ENCODE measurements at regions not wholly inside any gene's neighbourhood (a gene's known extent, or its start where the extent isn't known, plus 50 kb on each side); places are given as distances from the start of the nearest gene placed in this dataset.

DNA sequence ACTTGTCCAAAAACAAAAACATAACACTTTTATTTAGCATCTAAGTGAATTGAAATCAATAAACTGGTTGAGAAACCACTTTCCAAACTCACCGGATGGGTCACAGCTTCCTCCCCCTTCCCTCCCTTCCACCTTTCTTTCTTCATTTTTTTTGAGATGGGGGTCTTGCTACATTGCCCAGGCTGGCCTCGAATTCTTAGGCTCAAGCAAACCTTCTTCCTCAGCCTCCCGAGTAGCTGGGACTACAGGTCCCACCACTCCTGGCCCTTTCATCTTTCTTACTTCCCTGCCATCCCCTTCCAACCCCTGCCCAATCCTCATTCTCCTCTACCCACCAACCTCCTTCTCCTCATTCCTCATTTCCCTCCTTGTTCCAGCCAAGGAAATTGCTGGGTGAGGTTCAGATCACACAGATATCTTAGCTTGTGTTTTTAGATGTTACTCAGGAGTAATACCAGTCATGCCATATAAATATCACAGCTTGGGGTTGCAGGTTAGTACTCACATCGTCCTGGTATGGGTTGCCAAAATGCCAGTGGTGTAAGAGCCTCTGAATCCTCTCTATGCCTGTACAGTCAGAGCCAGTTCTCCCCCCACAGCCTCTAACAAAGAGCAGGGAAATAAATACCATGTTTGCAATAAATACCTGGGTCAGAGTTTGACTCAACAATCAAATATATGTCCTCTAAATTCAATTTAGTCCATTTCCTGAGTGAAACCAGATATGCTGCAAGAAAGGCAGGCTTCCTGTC, 132.7 kb upstream of the NDUFV2 start:
- TF ChIP-seq, protein P1, sequence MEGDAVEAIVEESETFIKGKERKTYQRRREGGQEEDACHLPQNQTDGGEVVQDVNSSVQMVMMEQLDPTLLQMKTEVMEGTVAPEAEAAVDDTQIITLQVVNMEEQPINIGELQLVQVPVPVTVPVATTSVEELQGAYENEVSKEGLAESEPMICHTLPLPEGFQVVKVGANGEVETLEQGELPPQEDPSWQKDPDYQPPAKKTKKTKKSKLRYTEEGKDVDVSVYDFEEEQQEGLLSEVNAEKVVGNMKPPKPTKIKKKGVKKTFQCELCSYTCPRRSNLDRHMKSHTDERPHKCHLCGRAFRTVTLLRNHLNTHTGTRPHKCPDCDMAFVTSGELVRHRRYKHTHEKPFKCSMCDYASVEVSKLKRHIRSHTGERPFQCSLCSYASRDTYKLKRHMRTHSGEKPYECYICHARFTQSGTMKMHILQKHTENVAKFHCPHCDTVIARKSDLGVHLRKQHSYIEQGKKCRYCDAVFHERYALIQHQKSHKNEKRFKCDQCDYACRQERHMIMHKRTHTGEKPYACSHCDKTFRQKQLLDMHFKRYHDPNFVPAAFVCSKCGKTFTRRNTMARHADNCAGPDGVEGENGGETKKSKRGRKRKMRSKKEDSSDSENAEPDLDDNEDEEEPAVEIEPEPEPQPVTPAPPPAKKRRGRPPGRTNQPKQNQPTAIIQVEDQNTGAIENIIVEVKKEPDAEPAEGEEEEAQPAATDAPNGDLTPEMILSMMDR (IDR thresholded peaks at IDR 0.05; ENCODE audit: control extremely low read depth in 1 of 3, insufficient read depth in 1 of 3, low read depth in 1 of 3, low read length in 3 of 3) = no peak
- TF ChIP-seq, protein P2, sequence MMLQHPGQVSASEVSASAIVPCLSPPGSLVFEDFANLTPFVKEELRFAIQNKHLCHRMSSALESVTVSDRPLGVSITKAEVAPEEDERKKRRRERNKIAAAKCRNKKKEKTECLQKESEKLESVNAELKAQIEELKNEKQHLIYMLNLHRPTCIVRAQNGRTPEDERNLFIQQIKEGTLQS (IDR thresholded peaks at IDR 0.05; ENCODE audit: insufficient read depth, low read depth, low read length) = no peak
- TF ChIP-seq JUND (IDR thresholded peaks at IDR 0.05; ENCODE audit: low read length) (no peak), ZNF274 (IDR thresholded peaks at IDR 0.05; ENCODE audit: borderline replicate concordance, extremely low read depth, low read length) (no peak), POLR2A (IDR thresholded peaks at IDR 0.05; ENCODE audit: control extremely low read depth in 1 of 2, low read depth in 2 of 2, low read length in 2 of 2) (no peak), EP300 (IDR thresholded peaks at IDR 0.05; ENCODE audit: borderline replicate concordance in 1 of 2, low read depth in 2 of 2, low read length in 2 of 2) (no peak)

Measured in H1 (cell line).